HTR-8/SVneo (cell line): ENCODE measurements at regions not wholly inside any gene's neighbourhood (a gene's known extent, or its start where the extent isn't known, plus 50 kb on each side); places are given as distances from the start of the nearest gene placed in this dataset.
"Not testable (repeated sequence)": the region's sequence is repeated elsewhere in the genome, so short reads cannot be mapped to it uniquely, and the experiment has no call there.

Experiments
- DNase-seq: peaks from one replicate; pipeline ENCODE4 v3.0.0; 2011; ENCODE audit warnings: low spot score, mixed read lengths; ENCODE audit not compliant: insufficient read length
- FAIRE-seq: peaks from 2 replicates; lab custom pipeline; 2011; peaks lifted over from hg19 to GRCh38; lab: Jason Lieb, UNC

DNA sequence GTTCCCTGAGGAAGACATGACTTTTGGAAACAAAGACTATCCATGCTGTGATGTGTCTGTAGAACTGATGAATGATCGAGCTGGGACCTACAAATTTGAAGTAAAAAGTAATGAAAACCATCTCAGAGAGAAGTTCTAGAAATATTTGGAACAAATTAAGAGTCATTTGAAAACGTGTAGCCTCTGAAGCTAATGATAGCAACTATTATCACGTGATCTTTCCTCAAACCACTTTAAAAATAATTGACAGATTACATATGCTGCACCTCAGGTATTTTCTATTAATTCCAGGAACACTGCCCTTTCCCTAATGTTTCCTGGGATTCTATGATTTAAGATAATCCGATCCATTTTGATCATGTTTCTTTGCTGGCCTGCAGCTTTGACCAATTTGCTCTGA is 990.3 kb downstream of the CDH8 start:
- FAIRE-seq (no peak), DNase-seq (no peak)

DNA sequence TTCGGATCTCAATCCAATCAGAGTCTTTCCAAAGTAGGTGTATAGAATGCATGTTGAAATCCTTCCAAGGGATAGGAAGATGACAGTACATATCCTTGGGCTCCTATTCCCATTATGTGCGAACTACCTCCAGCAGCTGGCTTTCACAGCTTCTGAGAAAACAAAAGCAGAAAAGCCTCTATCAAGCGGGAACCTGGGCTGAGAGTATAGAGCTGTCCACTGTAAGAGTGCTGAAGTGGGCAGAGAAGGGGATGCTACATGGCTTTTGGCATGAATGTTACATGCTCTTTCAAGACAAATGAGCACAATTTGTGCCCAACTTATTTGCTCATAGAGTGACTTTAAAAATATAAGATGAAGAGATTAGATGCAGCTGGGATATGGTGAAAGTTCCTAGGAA is 993.5 kb downstream of the CDH8 start:
- DNase-seq (no peak), FAIRE-seq (no peak)

DNA sequence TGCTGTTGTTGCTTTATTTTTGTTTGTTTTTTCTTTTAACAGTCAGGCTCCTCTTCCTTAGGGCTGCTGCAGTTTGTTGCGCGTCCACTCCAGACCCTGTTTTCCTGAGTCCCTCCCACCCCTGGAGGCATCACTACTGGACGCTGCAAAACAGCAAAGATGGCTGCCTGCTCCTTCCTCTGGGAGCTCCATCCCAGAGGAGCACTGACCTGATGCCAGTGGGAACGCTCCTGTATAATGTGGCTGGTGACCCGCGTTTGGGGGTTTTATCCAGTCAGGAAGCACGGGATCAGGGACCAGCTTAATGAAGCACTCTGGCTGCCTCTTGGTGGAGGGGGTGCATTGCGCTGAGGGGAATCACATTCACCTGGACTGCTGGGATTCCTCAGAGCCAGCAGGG is 1005.6 kb downstream of the CDH8 start:
- FAIRE-seq: no peak

DNA sequence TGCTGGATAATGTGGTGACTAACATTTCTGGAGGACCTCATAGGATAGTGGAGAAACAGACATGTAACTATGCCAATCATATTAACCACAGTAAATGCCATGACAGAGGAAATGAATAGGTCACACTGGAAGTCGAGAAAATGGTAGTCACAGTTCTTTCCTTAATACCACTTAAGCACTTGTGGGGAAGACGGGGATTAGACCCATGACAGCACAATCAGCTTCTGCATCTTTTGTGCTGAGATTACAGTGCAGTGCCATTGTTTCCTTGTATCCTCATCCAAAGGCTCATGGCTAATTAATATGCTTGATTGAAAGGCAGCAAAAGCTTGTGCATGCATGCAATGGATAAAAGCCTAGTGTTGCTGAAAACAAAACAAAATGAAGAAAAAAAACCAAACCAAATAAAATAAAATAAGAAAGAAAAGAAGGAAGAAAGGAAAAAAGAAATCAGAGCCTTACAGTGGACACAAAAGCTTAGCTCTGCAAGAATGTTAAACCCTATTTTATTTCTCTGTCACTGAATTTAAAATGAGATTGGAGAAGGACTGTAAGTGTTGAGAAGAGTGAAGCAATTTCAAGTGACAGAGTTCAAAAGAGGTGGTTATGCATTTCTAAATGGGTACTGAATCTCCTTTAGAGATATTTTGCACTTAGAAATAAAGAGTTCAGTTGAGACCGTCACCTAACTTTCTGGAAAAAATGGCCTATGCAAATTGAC is 1011.9 kb downstream of the CDH8 start:
- no peak for FAIRE-seq

More for the DNA sequence above, 1005.6 kb downstream of the CDH8 start:
- DNase-seq: no peak

DNA sequence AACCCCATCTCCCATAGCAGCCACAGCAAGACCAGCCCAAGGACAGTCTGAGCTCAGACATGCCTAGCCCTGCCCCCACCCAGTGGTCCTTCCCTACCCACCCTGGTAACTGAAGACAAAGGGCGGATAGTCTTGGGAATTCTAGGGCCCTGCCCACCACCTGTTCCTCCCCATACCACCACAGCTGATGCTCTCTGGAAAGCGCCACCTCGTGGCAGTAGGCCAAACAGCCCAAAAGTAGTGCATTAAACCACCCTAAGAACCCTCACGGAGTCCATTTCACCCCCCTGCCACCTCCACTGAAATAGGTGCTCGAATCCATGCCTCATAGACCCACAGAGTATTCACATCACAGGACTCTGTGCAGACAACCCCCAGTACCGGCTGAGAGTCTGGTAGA is 1021.4 kb downstream of the CDH8 start:
- FAIRE-seq (no peak), DNase-seq (no peak)

More for the DNA sequence above, 1011.9 kb downstream of the CDH8 start:
- DNase-seq: no peak

DNA sequence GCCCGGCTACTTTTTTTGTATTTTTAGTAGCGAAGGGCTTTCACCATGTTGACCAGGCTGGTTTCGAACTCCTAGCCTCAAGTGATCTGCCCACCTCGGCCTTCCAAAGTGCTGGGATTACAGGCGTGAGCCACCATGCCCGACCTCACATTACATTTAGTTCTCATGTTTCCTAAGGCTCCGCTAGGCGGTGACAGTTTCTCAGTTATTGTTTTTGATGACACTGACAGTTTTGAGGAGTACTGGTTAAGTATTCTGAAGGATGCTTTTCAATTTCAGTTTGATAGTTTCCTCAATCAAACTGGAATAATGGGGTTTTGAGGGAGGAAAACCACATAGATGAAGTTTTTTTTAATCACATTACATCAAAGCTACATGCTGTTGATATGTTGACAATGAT is 1028.5 kb downstream of the CDH8 start:
- no peak for DNase-seq
- FAIRE-seq: no peak

DNA sequence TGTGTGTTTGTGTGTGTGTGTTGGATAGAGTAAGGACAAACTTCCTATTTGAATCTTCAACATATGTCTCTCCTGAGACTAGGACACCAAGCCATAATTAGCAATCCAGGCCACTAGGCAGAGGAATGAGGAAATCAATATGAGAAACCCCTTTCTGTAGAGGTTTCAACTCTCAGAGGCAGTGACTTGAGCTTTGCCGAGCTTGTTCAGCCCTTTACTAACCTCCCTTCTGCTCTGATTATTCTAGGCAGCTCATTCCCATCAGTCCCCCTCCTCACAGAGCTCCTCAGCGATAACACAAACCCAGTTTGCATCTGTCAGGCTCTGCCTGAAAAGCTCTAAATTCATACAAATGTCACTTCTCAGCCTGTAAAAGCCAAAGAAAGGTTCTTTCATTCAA is 1030.3 kb downstream of the CDH8 start:
- DNase-seq: no peak
- no peak for FAIRE-seq

DNA sequence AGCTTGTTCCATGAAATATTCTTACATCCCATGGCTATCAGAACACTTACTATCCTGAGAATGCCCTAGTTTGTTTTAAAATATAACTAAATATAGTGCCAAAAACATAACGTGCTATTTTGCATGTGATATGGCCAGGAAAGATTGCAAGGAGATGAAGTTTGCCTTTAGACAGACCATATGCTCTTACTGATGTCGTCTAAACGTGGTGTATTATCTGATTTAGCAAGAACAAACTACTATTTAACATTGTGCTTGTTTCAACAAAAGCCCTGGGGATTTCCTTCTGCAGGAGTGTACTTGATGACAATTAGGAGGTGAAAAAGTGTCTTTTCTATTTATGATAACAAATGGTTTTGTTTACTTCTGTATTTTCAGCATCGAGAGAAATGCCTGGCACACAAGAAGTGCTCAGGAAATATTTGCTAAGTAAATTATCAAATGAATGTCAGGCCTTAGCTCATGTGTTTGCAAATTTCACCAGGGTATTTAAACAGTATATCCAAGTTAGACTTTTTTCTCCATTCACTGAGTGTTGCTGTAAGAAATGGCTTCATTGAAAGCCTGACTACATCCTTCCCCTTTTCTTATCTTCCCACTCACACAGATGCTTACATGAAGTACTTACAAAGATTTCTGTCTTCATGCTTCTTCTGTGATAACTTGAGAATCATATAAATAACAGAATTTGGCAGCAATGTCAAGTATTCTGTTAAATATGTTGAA is 1033.6 kb downstream of the CDH8 start:
- DNase-seq: no peak
- FAIRE-seq: no peak

DNA sequence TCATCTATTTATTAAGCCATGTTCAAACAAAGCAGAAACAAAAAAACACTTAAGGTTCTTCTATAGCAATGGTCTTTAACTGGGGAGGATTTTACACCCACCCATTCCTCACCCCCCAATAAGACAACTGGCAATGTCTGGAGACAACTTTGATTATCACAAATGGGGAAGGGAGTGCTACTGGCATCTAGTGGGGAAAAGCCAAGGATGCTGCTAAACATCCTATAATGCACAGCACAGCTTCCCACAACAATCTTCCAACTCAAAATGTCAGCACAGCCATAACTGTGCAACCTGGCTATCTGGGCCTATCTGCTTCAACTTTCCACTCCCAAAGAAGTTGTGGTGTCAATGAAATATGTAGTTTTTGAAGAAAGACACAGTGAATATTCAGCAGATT is 1044.4 kb downstream of the CDH8 start:
- DNase-seq (no peak), FAIRE-seq (no peak)

DNA sequence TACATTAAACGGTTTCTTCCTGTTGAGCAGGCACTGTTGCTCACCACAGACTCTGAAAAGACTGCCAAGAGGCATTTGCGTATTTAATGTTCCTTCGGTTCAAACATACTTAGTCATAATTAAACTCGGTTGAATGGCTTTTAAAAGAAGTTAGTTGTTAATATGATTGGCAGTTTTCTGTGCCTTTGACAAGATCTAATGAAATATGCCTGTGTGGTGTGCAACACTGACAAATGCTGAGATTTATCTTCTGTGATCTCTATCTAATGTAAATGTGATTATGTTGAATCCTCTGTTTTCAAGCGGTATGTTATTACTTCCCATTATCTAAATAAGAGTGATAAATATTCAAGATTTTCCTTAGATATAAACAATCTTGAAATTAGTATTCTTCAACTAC is 1046.6 kb downstream of the CDH8 start:
- DNase-seq (no peak), FAIRE-seq (no peak)

DNA sequence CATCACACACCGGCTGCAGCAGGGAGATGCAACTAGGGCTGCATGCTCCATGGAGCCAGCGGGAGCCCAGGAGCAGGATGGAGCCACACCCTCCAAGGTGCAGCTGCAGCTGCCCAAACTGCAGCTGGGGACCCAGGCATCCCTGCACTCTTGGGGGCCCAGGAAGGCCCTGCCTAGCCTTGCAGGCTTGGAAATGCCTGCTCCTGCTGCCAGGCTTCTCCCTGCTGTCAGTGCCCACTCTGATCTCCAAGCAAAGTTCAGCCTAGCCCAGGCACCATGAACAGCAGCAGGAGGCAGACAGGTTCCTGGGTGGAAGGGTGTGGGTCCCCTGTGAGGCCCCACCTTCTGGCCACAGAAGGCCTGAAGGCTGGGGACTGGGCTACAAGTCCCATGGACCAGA is 1057.1 kb downstream of the CDH8 start:
- DNase-seq (no peak), FAIRE-seq (no peak)

DNA sequence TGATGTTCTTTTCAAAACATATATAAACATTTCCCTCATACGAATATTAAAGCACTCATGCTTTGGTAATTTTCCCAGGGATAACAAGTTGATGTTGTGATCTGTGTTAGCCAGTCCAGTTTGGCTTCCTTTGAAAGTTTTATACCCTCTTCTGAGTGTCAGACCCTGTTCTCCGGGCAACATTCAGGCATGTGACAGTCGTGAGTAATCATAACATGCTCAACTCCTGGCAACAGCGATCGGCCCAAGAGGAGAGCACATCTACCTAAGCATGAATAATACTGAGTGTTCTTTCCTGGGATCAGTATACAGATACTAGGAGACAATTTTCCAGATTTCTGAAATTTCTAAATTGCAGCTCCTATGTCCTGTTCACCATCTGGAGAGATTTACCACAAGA is 1086.4 kb downstream of the CDH8 start:
- DNase-seq (no peak), FAIRE-seq (no peak)

DNA sequence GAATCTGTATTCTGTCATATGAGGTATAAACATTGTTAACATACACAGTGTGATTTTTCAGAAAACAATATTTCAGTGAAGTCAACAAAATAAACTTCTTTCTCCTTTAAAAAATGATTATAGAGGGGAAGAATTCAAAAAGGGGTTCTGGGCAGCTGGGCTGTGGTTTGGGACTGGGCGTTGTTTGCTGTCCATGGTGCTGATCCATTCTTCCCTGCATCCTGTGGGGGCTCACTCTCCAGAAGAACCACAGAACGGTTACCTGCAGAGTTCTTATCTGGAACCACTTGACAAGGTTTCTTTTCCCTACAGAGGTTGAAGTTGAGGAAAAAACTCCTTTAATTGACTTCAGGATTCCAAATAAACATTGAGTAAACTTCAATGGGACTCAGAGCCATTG is 1091.0 kb downstream of the CDH8 start:
- DNase-seq (no peak), FAIRE-seq (no peak)

DNA sequence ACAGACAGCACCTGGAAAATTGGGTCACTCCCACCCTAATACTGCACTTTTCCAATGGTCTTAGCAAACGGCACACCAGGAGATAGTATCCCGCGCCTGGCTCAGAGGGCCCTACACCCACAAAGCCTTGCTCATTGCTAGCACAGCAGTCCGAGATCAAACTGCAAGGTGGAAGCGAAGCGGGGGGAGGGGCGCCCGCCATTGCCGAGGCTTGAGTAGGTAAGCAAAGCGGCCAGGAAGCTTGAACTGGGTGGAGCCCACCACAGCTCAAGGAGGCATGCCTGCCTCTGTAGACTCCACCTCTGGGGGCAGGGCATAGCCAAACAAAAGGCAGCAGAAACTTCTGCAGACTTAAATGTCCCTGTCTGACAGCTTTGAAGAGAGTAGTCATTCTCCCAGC is 1100.0 kb downstream of the CDH8 start:
- DNase-seq, FAIRE-seq: not testable (repeated sequence)

DNA sequence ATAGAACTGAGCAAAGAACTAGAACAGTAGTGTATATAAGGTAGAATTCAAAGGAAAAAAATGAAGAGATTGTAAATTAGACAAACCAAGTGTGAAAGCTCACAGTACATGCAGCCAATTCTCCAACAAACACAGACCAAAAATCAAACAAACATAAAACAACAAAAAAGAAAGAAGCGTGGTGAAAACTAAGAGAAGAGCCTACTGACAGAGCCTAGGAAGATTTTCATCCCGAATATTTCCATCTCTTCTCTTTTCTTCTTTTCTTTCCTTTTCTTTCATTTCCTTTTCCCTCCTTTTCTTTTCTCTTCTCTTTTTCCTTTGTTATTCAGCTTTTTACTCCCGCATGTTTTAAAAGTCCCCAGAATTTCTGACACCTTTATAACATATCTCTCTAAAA is 1103.6 kb downstream of the CDH8 start:
- FAIRE-seq: no peak
- no peak for DNase-seq

DNA sequence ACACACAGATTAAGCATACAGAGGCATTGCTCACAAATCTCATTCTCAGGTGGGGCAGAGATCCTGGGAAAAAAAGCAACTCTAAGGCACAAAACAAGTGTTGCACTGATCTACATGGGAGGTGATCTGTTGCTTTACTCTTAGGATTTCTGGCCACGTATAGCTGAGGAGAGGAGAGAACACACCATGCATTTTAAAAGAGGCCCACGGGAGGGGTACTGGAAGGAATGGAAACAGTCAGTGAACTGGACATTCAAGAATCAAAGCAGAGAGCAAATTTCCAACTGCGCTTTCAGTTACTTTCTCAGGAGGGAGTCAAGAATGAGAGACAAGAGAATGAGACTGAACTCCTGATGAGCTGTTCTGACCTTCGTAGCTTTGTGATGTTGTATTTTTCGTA is 1105.9 kb downstream of the CDH8 start:
- no peak for FAIRE-seq
- no peak for DNase-seq

DNA sequence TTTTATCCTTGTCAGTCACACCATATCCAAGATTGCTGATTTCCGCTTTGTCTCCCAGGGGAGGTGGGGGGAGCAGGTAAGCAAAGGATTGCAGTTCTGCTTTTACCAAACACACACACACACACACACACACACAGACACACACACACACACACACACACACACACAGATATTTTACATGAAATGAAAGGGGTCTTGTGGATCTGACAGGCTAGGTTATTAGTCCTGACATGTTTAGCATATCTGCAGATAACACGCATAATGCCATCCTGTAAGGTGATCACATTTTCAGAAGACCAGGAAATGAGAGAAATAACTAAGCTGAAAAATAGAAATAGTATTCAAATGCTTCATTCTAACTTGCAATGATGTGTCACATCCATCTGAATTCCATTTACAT is 1113.3 kb downstream of the CDH8 start:
- no peak for DNase-seq
- FAIRE-seq: no peak

DNA sequence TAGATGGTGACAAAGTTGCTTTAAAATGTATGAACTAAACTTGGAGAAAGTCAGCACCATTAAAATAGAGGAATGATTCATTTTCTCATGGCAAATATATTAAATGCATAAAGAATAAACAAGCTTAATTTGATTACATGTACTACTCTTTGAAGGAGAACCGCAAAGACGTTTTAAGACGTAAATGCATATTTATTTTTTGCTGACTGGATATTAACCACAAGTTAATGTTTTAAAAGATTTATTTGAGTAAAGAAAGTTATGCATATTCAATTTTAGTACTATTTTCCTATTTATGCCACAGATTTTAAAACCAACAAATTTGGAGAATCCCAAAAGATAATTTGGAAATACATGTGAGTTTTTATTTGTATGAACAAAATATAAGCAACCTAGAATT is 1121.9 kb downstream of the CDH8 start:
- no peak for FAIRE-seq

DNA sequence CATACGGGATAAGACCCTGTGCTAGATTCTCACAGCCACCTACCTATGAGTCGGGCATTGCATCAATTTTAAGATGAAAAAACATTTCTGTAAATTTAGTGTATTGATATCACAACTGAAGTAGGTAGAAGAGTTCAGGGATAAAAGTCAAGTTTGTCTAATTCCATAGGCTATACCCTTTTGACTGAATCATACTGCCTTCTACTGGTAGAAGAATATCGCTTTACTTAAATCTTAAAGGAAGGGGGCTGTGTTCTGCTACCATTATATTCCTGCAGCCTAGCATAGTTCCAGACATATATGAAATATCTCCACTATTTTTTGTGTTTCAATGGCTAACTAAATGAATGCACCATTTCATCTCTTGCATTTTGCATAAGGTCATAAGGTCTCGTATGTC is 1128.6 kb downstream of the CDH8 start:
- DNase-seq (no peak), FAIRE-seq (no peak)

More for the DNA sequence above, 1121.9 kb downstream of the CDH8 start:
- no peak for DNase-seq

DNA sequence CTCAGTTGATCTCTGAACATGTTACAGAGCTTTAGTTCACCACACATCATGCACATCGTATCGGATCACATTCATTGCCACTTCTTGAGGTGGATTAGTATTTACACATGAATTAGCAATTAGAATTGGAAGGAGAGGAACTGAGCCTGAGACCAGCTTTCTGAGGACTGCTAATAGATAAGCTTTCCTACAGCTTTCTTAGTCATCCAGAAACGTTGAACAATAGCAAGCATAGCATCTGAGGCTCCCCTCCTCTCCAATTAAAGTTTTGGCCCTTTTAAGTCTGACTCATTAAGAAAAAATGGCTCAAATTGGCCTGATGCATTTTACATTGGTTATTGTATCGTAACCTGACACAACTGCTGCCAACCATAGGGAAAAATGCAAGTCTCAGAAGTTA is 1130.4 kb downstream of the CDH8 start:
- no peak for DNase-seq
- FAIRE-seq: no peak

DNA sequence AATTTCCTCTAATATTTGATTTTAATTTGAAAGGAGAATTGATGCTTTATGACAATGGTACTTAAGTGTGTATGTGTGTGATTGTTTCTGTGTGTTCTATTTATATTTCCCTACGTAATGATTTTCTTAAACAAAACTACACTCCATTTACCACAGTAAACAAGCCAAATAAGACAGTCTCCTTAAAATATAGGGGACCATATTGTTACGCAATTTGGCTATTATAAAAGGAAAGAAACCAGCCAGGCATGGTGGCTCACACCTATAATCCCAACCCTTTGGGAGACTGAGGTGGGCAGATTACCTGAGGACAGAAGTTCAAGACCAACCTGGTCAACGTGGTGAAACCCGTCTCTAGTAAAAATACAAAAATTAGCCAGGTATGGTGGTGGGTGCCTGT is 1134.1 kb downstream of the CDH8 start:
- FAIRE-seq (no peak), DNase-seq (no peak)

DNA sequence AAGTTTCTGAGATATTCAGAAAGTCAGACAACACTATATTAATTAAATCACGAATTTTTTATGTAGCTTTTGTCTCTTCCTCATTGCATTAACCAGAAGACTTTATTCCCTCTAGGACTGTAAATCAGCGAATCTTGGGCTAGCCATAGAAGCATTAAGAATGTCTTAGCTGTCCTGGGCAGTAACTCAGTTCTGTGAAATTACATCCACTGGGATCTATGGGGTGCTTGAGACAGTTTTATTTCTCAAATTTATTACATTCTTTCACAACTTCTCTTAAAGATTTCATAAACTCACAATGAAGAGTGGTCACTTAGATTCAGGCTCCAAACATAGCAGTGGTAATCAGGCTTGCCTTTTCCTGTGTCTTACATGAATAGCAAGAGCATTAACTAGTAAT is 1153.4 kb downstream of the CDH8 start:
- FAIRE-seq (no peak), DNase-seq (no peak)
